ENCODE measurements at regions not wholly inside any gene's neighbourhood (a gene's known extent, or its start where the extent isn't known, plus 50 kb on each side); places are given as distances from the start of the nearest gene placed in this dataset.

DNA sequence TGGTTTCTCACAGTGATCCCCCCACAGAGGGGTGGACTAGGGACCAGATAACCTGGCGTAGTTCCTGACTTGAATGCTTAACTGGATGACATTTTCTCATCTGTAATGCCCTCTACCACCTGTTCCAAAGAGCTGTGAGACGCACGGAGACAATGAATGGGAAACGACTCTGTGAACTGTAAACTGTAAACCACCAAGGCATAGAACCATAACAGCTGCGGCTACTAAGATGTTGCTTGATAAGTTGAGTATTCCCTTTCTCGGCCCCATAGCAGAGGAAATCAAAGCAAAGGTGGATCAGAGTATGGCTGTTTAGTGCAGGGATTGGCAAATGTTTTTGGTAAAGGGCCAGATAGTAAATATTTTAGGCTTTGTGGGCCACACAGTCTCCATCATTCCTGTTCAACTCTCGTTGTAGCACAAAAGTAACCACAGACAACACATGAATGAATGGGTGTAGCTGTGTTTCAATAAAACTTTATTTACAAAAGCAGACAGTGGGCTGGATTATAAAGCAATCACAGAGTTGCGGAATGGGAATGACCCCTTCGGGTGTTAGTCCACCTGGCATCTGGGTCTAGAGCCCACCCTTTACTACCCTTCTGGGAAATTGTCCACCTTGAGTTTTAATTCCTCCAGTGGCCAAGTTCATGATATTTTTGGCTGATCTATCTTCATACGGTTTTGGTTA lies 315.2 kb downstream of the RPS6KC1 start:
- no peaks in the 10 kb centered on the region for H3K27me3 ChIP-seq (ENCODE audit: insufficient read depth, low read length)
- no peaks in the 10 kb centered on the region for H3K9me3 ChIP-seq (ENCODE audit: low read depth, low read length)
- H2AFZ ChIP-seq (ENCODE audit: low read length): no peak overlapping the region
- TF ChIP-seq, protein P1, sequence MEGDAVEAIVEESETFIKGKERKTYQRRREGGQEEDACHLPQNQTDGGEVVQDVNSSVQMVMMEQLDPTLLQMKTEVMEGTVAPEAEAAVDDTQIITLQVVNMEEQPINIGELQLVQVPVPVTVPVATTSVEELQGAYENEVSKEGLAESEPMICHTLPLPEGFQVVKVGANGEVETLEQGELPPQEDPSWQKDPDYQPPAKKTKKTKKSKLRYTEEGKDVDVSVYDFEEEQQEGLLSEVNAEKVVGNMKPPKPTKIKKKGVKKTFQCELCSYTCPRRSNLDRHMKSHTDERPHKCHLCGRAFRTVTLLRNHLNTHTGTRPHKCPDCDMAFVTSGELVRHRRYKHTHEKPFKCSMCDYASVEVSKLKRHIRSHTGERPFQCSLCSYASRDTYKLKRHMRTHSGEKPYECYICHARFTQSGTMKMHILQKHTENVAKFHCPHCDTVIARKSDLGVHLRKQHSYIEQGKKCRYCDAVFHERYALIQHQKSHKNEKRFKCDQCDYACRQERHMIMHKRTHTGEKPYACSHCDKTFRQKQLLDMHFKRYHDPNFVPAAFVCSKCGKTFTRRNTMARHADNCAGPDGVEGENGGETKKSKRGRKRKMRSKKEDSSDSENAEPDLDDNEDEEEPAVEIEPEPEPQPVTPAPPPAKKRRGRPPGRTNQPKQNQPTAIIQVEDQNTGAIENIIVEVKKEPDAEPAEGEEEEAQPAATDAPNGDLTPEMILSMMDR (IDR thresholded peaks at IDR 0.05; ENCODE audit: extremely low read depth, low read depth, low read length): no peak
- no peaks in the 10 kb centered on the region for H4K20me1 ChIP-seq (ENCODE audit: insufficient read depth, low read length)
- no peak overlapping the region for H3K27ac ChIP-seq (ENCODE audit: low read depth, low read length)
- no peaks in the 10 kb centered on the region for H3K79me2 ChIP-seq (ENCODE audit: insufficient read depth, low read length)
- H3K4me2 ChIP-seq (ENCODE audit: insufficient read depth, low read length): no peak overlapping the region
- DNase-seq (ENCODE audit: insufficient read length, low spot score, missing footprints): no peak
- no peaks in the 10 kb centered on the region for H3K36me3 ChIP-seq (ENCODE audit: insufficient read depth, low read length)
- no peak overlapping the region for H3K4me3 ChIP-seq (ENCODE audit: insufficient read depth, low read length)
- no peaks in the 10 kb centered on the region for H3K4me1 ChIP-seq (ENCODE audit: insufficient read depth, low read length)

DNA sequence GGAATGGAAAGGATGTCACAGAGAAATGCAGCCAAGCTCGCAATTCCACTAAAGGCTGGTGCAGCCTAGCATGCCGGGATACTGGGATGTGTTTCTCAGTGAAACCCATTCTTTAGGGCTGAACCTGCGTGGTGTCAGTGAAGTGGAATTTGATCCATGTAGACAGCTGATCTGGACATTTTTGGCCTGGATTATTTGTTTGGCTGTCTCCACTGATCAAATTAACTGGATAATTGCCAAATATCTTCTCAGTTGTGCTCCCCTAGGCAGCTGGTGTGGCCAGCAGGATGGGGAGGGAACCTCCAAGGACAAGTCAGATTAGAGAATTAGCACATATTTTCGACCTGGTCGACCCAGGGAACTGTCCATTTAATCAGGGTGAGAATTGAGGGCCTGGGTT lies 318.4 kb downstream of the RPS6KC1 start:
- no peaks in the 10 kb centered on the region for H3K27me3 ChIP-seq (ENCODE audit: insufficient read depth, low read length)
- no peaks in the 10 kb centered on the region for H3K79me2 ChIP-seq (ENCODE audit: insufficient read depth, low read length)
- no peak overlapping the region for H3K27ac ChIP-seq (ENCODE audit: low read depth, low read length)
- H3K36me3 ChIP-seq (ENCODE audit: insufficient read depth, low read length): no peaks in the 10 kb centered on the region
- H2AFZ ChIP-seq (ENCODE audit: low read length): no peak overlapping the region
- no peaks in the 10 kb centered on the region for H4K20me1 ChIP-seq (ENCODE audit: insufficient read depth, low read length)
- H3K4me3 ChIP-seq (ENCODE audit: insufficient read depth, low read length): no peak overlapping the region
- DNase-seq (ENCODE audit: insufficient read length, low spot score, missing footprints): no peak
- H3K4me2 ChIP-seq (ENCODE audit: insufficient read depth, low read length): no peak overlapping the region
- H3K4me1 ChIP-seq (ENCODE audit: insufficient read depth, low read length): no peaks in the 10 kb centered on the region
- TF ChIP-seq, protein P1 (IDR thresholded peaks at IDR 0.05; ENCODE audit: extremely low read depth, low read depth, low read length): no peak
- H3K9me3 ChIP-seq (ENCODE audit: low read depth, low read length): no peaks in the 10 kb centered on the region

DNA sequence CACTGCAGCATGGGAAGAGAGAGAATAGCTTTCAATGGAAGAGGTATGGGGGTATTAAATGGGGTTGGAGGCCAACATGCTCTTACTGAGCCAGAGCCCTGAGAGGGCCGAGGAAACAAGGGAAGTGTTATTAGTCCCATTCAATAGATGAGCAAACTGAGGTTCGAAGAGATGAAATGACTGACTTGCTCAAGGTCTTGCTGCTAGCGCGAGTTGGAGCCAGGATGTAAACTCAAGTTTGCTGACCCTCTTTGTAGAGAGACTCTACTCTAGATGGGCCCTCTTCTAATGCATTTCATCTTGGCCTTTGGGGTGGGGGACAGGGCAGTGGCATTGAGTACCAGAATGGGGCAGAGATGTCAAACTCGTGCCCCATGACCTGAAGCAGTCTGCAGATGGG lies 319.5 kb downstream of the RPS6KC1 start:
- no peak for DNase-seq (ENCODE audit: insufficient read length, low spot score, missing footprints)
- H2AFZ ChIP-seq (ENCODE audit: low read length): no peak overlapping the region
- H4K20me1 ChIP-seq (ENCODE audit: insufficient read depth, low read length): no peaks in the 10 kb centered on the region
- no peaks in the 10 kb centered on the region for H3K27me3 ChIP-seq (ENCODE audit: insufficient read depth, low read length)
- H3K9me3 ChIP-seq (ENCODE audit: low read depth, low read length): no peaks in the 10 kb centered on the region
- TF ChIP-seq, protein P1 (IDR thresholded peaks at IDR 0.05; ENCODE audit: extremely low read depth, low read depth, low read length): no peak
- H3K36me3 ChIP-seq (ENCODE audit: insufficient read depth, low read length): no peaks in the 10 kb centered on the region
- no peak overlapping the region for H3K4me3 ChIP-seq (ENCODE audit: insufficient read depth, low read length)
- no peak overlapping the region for H3K4me2 ChIP-seq (ENCODE audit: insufficient read depth, low read length)
- no peaks in the 10 kb centered on the region for H3K79me2 ChIP-seq (ENCODE audit: insufficient read depth, low read length)
- no peaks in the 10 kb centered on the region for H3K4me1 ChIP-seq (ENCODE audit: insufficient read depth, low read length)
- no peak overlapping the region for H3K27ac ChIP-seq (ENCODE audit: low read depth, low read length)

DNA sequence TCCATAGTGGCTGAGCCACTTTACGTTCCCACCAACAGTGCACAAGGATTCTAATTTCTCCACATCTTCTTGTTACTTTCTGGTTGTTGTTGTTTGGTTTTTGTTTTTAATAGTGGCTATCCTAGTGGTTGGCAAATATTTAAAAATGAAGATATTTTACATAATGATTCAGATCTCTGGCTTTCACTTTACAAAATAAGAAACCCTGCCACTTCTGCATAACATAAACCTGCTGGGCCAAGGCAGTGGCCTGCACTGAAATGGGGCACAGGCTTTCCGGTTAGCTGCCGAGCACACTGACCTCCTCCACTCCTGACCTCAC lies 320.4 kb downstream of the RPS6KC1 start:
- H3K79me2 ChIP-seq (ENCODE audit: insufficient read depth, low read length): no peaks in the 10 kb centered on the region
- H3K27me3 ChIP-seq (ENCODE audit: insufficient read depth, low read length): no peaks in the 10 kb centered on the region
- TF ChIP-seq, protein P1 (IDR thresholded peaks at IDR 0.05; ENCODE audit: extremely low read depth, low read depth, low read length): no peak

More for the DNA sequence above, 320.4 kb downstream of the RPS6KC1 start:
- no peak overlapping the region for H3K4me3 ChIP-seq (ENCODE audit: insufficient read depth, low read length)
- H3K4me2 ChIP-seq (ENCODE audit: insufficient read depth, low read length): no peak overlapping the region
- no peaks in the 10 kb centered on the region for H3K4me1 ChIP-seq (ENCODE audit: insufficient read depth, low read length)
- H3K9me3 ChIP-seq (ENCODE audit: low read depth, low read length): no peaks in the 10 kb centered on the region
- no peaks in the 10 kb centered on the region for H4K20me1 ChIP-seq (ENCODE audit: insufficient read depth, low read length)
- H3K36me3 ChIP-seq (ENCODE audit: insufficient read depth, low read length): no peaks in the 10 kb centered on the region
- H2AFZ ChIP-seq (ENCODE audit: low read length): no peak overlapping the region
- no peak overlapping the region for H3K27ac ChIP-seq (ENCODE audit: low read depth, low read length)
- DNase-seq (ENCODE audit: insufficient read length, low spot score, missing footprints): no peak
